ENCODE measurements at regions not wholly inside any gene's neighbourhood (a gene's known extent, or its start where the extent isn't known, plus 50 kb on each side); places are given as distances from the start of the nearest gene placed in this dataset.

- H3K4me3 ChIP-seq (ENCODE audit: low read length): no peak overlapping the region
- ATAC-seq (no peak), DNase-seq (no peak)
- Mint-ChIP-seq H3K4me3 (no peak overlapping the region), H3K36me3 (no peaks in the 10 kb centered on the region), H3K9me3 (peaks cover 0 to 2% of the 10 kb centered on the region in 2 donors), H3K27me3 (ENCODE audit: low read depth in 2 of 2) (peaks cover 10 to 15% of the 10 kb centered on the region in 2 donors), H3K4me1 (no peaks in the 10 kb centered on the region), H3K27ac (no peak overlapping the region)
- intact Hi-C loops (cut with micrococcal nuclease): no loop called here
- WGBS (ENCODE audit: insufficient coverage): no CpG with 5 or more reads among the region's 1 CpG
- no peaks in the 10 kb centered on the region for H3K27me3 ChIP-seq (ENCODE audit: control insufficient read depth, insufficient read depth, low read length)
- no peaks in the 10 kb centered on the region for H3K4me1 ChIP-seq (ENCODE audit: control insufficient read depth, insufficient read depth, low read length)
- no peak overlapping the region for H3K27ac ChIP-seq (ENCODE audit: low read length)
- H3K36me3 ChIP-seq (ENCODE audit: control insufficient read depth, insufficient read depth, low read length): no peaks in the 10 kb centered on the region
- TF ChIP-seq, protein P1, sequence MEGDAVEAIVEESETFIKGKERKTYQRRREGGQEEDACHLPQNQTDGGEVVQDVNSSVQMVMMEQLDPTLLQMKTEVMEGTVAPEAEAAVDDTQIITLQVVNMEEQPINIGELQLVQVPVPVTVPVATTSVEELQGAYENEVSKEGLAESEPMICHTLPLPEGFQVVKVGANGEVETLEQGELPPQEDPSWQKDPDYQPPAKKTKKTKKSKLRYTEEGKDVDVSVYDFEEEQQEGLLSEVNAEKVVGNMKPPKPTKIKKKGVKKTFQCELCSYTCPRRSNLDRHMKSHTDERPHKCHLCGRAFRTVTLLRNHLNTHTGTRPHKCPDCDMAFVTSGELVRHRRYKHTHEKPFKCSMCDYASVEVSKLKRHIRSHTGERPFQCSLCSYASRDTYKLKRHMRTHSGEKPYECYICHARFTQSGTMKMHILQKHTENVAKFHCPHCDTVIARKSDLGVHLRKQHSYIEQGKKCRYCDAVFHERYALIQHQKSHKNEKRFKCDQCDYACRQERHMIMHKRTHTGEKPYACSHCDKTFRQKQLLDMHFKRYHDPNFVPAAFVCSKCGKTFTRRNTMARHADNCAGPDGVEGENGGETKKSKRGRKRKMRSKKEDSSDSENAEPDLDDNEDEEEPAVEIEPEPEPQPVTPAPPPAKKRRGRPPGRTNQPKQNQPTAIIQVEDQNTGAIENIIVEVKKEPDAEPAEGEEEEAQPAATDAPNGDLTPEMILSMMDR (IDR thresholded peaks at IDR 0.05): no peak
- H3K9me3 ChIP-seq (ENCODE audit: control insufficient read depth, insufficient read depth, low read length): no peaks in the 10 kb centered on the region
Observed at GRCh38 chr17:15124746-15125145, 140.4 kb downstream of the PMP22 start.

GRCh38 chr17:15124264-15124595, 140.9 kb downstream of the PMP22 start:
- intact Hi-C loops (cut with micrococcal nuclease): no loop called here
- H3K27ac Mint-ChIP-seq: no peak overlapping the region

DNA sequence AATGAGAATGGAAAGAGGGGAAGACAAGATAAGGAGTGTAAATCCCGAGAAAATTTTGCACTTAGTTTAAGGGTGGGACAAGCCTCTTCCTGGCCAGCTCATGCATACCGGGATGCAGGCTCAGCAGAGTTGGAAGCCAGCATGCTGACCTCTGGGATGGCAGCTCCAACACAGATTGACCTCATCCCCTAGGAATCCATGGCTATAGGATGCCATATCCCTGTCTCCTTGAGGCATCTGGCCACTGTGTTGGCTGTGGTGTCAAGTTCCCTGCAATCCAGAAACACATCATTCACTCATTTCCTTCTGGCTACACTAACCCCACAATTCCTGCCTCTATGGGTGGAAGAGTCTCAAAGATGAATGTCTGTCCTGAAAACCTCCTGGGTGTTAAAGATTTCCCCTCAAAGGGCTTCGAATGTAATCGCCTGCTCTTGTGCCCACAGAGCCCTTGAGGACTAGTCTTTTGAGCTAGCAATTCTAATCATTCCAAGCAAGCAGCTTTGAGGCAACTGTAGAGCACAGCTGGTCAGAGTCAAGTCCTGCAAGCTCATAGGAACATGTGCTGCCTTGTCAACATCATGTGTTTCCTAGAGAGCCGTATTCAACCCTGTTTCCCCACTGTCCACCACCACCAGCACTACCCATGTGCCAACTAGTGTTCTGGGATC, 141.4 kb downstream of the PMP22 start:
- ATAC-seq (no peak), DNase-seq (no peak)
- no peaks in the 10 kb centered on the region for H3K4me1 Mint-ChIP-seq
- Histone ChIP-seq H3K27me3 (ENCODE audit: control insufficient read depth, insufficient read depth, low read length) (no peaks in the 10 kb centered on the region), H3K36me3 (ENCODE audit: control insufficient read depth, insufficient read depth, low read length) (no peaks in the 10 kb centered on the region), H3K9me3 (ENCODE audit: control insufficient read depth, insufficient read depth, low read length) (no peaks in the 10 kb centered on the region), H3K4me1 (ENCODE audit: control insufficient read depth, insufficient read depth, low read length) (no peaks in the 10 kb centered on the region), H3K27ac (ENCODE audit: low read length) (no peak overlapping the region), H3K4me3 (ENCODE audit: low read length) (no peak overlapping the region)
- TF ChIP-seq, protein P1 (IDR thresholded peaks at IDR 0.05): no peak
- intact Hi-C loops (cut with micrococcal nuclease): no loop called here
- H3K36me3 Mint-ChIP-seq: no peaks in the 10 kb centered on the region
- peaks cover 0 to 2% of the 10 kb centered on the region in 2 donors for H3K9me3 Mint-ChIP-seq
- WGBS (ENCODE audit: insufficient coverage): 74% methylated on average over 5 of the region's 5 CpGs
- no peak overlapping the region for H3K27ac Mint-ChIP-seq
- peaks cover 11 to 19% of the 10 kb centered on the region in 2 donors for H3K27me3 Mint-ChIP-seq (ENCODE audit: low read depth in 2 of 2)
- H3K4me3 Mint-ChIP-seq: no peak overlapping the region

More at GRCh38 chr17:15124264-15124595, 140.9 kb downstream of the PMP22 start:
- no peak for DNase-seq
- Mint-ChIP-seq H3K27me3 (ENCODE audit: low read depth in 2 of 2) (peaks cover 9 to 14% of the 10 kb centered on the region in 2 donors), H3K36me3 (no peaks in the 10 kb centered on the region), H3K4me3 (no peak overlapping the region), H3K4me1 (no peaks in the 10 kb centered on the region), H3K9me3 (peaks cover 0 to 2% of the 10 kb centered on the region in 2 donors)
- H3K36me3 ChIP-seq (ENCODE audit: control insufficient read depth, insufficient read depth, low read length): no peaks in the 10 kb centered on the region
- no peak overlapping the region for H3K27ac ChIP-seq (ENCODE audit: low read length)
- TF ChIP-seq, protein P1 (IDR thresholded peaks at IDR 0.05): no peak
- no peak for ATAC-seq
- H3K27me3 ChIP-seq (ENCODE audit: control insufficient read depth, insufficient read depth, low read length): no peaks in the 10 kb centered on the region
- WGBS (ENCODE audit: insufficient coverage): 10% methylated on average over 2 of the region's 2 CpGs
- no peak overlapping the region for H3K4me3 ChIP-seq (ENCODE audit: low read length)
- H3K4me1 ChIP-seq (ENCODE audit: control insufficient read depth, insufficient read depth, low read length): no peaks in the 10 kb centered on the region
- no peaks in the 10 kb centered on the region for H3K9me3 ChIP-seq (ENCODE audit: control insufficient read depth, insufficient read depth, low read length)

GRCh38 chr17:15122857-15123256, 142.3 kb downstream of the PMP22 start:
- no peak overlapping the region for H3K27ac Mint-ChIP-seq
- H3K4me1 ChIP-seq (ENCODE audit: control insufficient read depth, insufficient read depth, low read length): no peaks in the 10 kb centered on the region
- H3K27ac ChIP-seq (ENCODE audit: low read length): no peak overlapping the region
- no peak overlapping the region for H3K4me3 ChIP-seq (ENCODE audit: low read length)
- H3K4me1 Mint-ChIP-seq: no peaks in the 10 kb centered on the region
- no peaks in the 10 kb centered on the region for H3K9me3 ChIP-seq (ENCODE audit: control insufficient read depth, insufficient read depth, low read length)
- H3K27me3 ChIP-seq (ENCODE audit: control insufficient read depth, insufficient read depth, low read length): no peaks in the 10 kb centered on the region
- H3K36me3 ChIP-seq (ENCODE audit: control insufficient read depth, insufficient read depth, low read length): no peaks in the 10 kb centered on the region
- no peaks in the 10 kb centered on the region for H3K36me3 Mint-ChIP-seq
- peaks cover 11 to 24% of the 10 kb centered on the region in 2 donors for H3K27me3 Mint-ChIP-seq (ENCODE audit: low read depth in 2 of 2)
- peaks cover 0 to 5% of the 10 kb centered on the region in 2 donors for H3K9me3 Mint-ChIP-seq
- DNase-seq: no peak
- intact Hi-C loops (cut with micrococcal nuclease): no loop called here
- TF ChIP-seq, protein P1 (IDR thresholded peaks at IDR 0.05): no peak
- WGBS (ENCODE audit: insufficient coverage): 71% methylated on average over 4 of the region's 4 CpGs
- no peak overlapping the region for H3K4me3 Mint-ChIP-seq
- ATAC-seq: no peak

All from natural killer cell (primary cell).